GM12874 (cell line): ENCODE measurements at regions not wholly inside any gene's neighbourhood (a gene's known extent, or its start where the extent isn't known, plus 50 kb on each side); places are given as distances from the start of the nearest gene placed in this dataset.

Source experiments
- TF ChIP-seq, protein P1 (sequence below): IDR thresholded peaks from 2 replicates; pipeline ENCODE4 v1.5.1; 2011; ENCODE audit warnings: low read depth, mild to moderate bottlenecking, control low read depth, low read length, moderate library complexity; ENCODE audit not compliant: insufficient read depth

DNA sequence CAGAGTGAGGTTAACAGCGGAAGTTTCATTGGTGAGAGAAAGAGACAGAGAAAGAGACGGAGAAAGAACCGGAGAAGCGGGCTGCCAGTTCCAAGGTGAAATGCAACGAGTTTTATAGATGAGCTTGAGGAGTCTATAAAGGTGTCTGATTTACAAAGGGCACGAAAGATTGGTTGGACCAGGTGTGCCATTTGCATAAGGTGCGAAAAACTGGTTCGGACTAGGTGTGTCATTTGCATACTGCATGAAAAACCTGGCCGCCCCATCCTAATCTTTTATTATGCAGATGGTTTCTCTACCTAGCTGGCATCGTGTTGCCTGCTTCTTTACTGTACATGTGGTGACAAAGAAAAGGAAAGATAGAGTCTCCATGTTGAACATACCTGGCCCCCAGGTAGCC, 253.8 kb upstream of the IGF1R start:
- TF ChIP-seq, protein P1, sequence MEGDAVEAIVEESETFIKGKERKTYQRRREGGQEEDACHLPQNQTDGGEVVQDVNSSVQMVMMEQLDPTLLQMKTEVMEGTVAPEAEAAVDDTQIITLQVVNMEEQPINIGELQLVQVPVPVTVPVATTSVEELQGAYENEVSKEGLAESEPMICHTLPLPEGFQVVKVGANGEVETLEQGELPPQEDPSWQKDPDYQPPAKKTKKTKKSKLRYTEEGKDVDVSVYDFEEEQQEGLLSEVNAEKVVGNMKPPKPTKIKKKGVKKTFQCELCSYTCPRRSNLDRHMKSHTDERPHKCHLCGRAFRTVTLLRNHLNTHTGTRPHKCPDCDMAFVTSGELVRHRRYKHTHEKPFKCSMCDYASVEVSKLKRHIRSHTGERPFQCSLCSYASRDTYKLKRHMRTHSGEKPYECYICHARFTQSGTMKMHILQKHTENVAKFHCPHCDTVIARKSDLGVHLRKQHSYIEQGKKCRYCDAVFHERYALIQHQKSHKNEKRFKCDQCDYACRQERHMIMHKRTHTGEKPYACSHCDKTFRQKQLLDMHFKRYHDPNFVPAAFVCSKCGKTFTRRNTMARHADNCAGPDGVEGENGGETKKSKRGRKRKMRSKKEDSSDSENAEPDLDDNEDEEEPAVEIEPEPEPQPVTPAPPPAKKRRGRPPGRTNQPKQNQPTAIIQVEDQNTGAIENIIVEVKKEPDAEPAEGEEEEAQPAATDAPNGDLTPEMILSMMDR = no peak

- TF ChIP-seq, protein P1 = no peak
These were observed 252.2 kb upstream of the IGF1R start for GRCh38 chr15:98395974-98396610.

DNA sequence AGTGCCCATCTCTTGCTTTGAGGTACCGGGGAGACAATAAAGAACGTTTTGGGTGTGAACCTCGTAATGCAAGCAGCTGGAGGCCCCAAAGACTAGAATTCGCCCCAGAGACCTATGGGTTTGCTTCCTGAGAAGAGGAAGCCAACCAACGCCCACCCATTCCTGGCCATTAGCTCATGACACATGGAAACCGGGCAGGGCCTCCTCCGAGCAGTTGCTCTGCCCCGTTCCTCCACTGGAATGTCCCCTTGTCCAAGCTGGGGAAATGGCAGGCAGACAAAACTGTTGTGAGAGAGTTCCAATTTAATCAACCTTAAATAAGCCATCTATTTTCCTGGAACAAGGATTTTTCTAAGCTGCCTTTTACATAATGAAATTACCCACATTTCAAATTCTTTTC, 250.9 kb upstream of the IGF1R start:
- TF ChIP-seq, protein P1 = no peak

- TF ChIP-seq, protein P1 = no peak
These were observed 250.3 kb upstream of the IGF1R start for GRCh38 chr15:98398056-98398455.

- TF ChIP-seq, protein P1 = no peak
These were observed 249.5 kb upstream of the IGF1R start for GRCh38 chr15:98398886-98399285.

GRCh38 chr15:98400120-98400519, 248.2 kb upstream of the IGF1R start:
- TF ChIP-seq, protein P1 = no peak

DNA sequence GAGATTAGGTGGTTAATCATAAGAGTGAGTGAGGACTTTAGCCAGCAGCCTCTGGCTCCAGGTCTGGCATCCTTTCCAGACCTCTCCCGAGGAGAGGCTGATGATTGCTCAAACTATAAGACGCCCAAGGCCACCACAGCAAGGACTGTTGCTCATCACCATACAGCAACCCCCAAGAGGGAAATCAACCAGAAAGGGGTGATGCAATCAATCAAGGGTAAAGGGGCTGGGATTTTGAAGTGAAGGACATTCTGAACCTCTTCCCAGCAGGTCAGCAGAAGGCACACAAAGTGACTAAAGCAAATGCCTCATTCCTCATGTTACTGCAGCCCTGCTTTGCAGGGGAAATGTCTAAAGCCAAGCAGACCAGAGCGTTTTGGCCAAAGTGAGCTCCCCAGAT, 247.3 kb upstream of the IGF1R start:
- TF ChIP-seq, protein P1 = no peak
